Suprapubic skin (tissue), 4 donors: ENCODE measurements at regions not wholly inside any gene's neighbourhood (a gene's known extent, or its start where the extent isn't known, plus 50 kb on each side); places are given as distances from the start of the nearest gene placed in this dataset.

Experiments used
- EP300 ChIP-seq: sonication (generic); formaldehyde crosslinking; IDR thresholded peaks from one replicate; pipeline ENCODE4 v1.6.1; 2017; ENCODE audit warnings: antibody characterized with exemption
- POLR2A ChIP-seq, 2 donors: fragments of 450-650 bp; IDR thresholded peaks; one replicate each; pipeline ENCODE4 v1.6.1; 2017; ENCODE audit warnings: antibody characterized with exemption in 2 of 2, mild to moderate bottlenecking in 2 of 2, moderate library complexity in 2 of 2
- POLR2AphosphoS5 ChIP-seq, 3 donors: sonication (generic); formaldehyde crosslinking; IDR thresholded peaks; one replicate each; pipeline ENCODE4 v1.6.1; 2017; ENCODE audit warnings: antibody characterized with exemption in 3 of 3
- TF ChIP-seq, protein P1 (sequence below), 2 donors: fragments of 200-600 bp in 1 of 2; fragments of 450-650 bp in 1 of 2; sonication (generic) in 1 of 2; IDR thresholded peaks; one replicate each; pipeline ENCODE4 v1.5.1; 2016 to 2019; ENCODE audit warnings: antibody characterized with exemption in 2 of 2, mild to moderate bottlenecking in 1 of 2, moderate library complexity in 1 of 2

DNA sequence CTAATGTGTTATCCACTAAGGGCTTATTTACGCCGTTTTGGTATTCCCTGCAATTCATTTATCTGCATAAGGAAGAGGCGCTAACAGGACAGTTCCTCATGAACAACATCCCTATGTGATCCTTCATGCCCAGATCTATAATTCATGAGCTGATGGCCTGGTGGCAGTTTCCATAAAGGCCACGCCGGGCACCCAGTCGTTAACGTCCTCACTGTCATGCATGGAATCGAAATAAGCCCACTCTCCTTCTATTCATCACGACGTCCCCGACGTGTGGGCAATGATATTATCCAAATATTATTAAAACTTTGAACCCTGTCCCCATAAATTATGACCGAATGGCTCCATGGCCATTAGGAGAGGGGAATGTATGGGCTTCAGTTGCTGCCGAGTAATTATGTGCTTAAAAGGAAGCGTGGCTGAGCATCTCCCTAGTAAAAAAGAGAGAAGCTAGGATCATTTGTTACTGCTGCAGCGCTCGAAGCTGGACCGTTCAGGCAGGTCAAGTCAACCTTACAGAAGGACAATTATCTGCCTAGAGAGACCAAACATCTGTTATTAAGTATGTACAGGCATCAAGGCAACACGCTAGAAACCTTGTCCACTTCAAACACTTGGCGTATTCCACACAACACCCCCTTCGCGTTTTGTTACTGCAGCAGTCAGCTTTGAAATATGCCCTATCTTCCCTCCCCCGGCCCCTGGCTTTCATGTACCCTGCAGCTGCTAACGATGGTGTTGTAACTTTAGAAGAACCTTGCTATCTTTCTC is 94.0 kb upstream of the SALL1 start:
- TF ChIP-seq POLR2A (IDR thresholded peaks at IDR 0.05): no peak
- TF ChIP-seq, protein P1, sequence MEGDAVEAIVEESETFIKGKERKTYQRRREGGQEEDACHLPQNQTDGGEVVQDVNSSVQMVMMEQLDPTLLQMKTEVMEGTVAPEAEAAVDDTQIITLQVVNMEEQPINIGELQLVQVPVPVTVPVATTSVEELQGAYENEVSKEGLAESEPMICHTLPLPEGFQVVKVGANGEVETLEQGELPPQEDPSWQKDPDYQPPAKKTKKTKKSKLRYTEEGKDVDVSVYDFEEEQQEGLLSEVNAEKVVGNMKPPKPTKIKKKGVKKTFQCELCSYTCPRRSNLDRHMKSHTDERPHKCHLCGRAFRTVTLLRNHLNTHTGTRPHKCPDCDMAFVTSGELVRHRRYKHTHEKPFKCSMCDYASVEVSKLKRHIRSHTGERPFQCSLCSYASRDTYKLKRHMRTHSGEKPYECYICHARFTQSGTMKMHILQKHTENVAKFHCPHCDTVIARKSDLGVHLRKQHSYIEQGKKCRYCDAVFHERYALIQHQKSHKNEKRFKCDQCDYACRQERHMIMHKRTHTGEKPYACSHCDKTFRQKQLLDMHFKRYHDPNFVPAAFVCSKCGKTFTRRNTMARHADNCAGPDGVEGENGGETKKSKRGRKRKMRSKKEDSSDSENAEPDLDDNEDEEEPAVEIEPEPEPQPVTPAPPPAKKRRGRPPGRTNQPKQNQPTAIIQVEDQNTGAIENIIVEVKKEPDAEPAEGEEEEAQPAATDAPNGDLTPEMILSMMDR (IDR thresholded peaks at IDR 0.05): no peak
- TF ChIP-seq POLR2AphosphoS5 (IDR thresholded peaks at IDR 0.05): no peak
- no peak for TF ChIP-seq EP300
